ENCODE measurements at regions not wholly inside any gene's neighbourhood (a gene's known extent, or its start where the extent isn't known, plus 50 kb on each side); places are given as distances from the start of the nearest gene placed in this dataset.

- Histone ChIP-seq H3K4me1 (replicated peaks in 1 of 4; ENCODE audit: control insufficient read depth in 3 of 4, insufficient read depth in 4 of 4, low read length in 3 of 4) (no peaks in the 10 kb centered on the region), H4K8ac (ENCODE audit: extremely low read depth, insufficient read depth, low read length) (no peak overlapping the region), H3K23ac (ENCODE audit: insufficient read length) (no peak overlapping the region), H3K14ac (ENCODE audit: insufficient read length) (no peak overlapping the region), H3K23me2 (ENCODE audit: low read depth, low read length) (no peaks in the 10 kb centered on the region), H3K9ac (replicated peaks in 1 of 4; ENCODE audit: extremely low read depth in 1 of 4, low read depth in 3 of 4, low read length in 3 of 4) (no peak overlapping the region), H3K18ac (ENCODE audit: extremely low read depth, low read length) (no peak overlapping the region), H3K27ac (ENCODE audit: low read depth, low read length) (no peak overlapping the region), H2BK12ac (ENCODE audit: low read depth, low read length) (no peak overlapping the region), H2BK5ac (ENCODE audit: low read depth, low read length) (no peak overlapping the region), H2BK20ac (ENCODE audit: low read length) (no peak overlapping the region), H2BK15ac (ENCODE audit: low read length) (no peak overlapping the region), H4K20me1 (replicated peaks in 1 of 2; ENCODE audit: control insufficient read depth in 1 of 2, insufficient read depth in 2 of 2, low read length in 2 of 2) (no peaks in the 10 kb centered on the region), H3K4ac (replicated peaks; ENCODE audit: insufficient read length, low read depth, low read length) (no peak overlapping the region), H3K27me3 (replicated peaks in 1 of 4; ENCODE audit: control insufficient read depth in 3 of 4, extremely low read depth in 1 of 4, insufficient read depth in 3 of 4, low read length in 3 of 4) (no peaks in the 10 kb centered on the region), H3K9me3 (ENCODE audit: insufficient read depth in 2 of 2, low read depth in 1 of 2, low read length in 1 of 2) (no peaks in the 10 kb centered on the region), H4K5ac (ENCODE audit: insufficient read length, low read depth, low read length) (no peak overlapping the region), H3K36me3 (ENCODE audit: control insufficient read depth in 2 of 4, insufficient read depth in 4 of 4, low read length in 3 of 4) (no peaks in the 10 kb centered on the region), H3K4me2 (ENCODE audit: insufficient read depth in 1 of 2, low read depth in 2 of 2, low read length in 2 of 2) (no peak overlapping the region), H3K79me1 (ENCODE audit: low read depth, low read length) (no peaks in the 10 kb centered on the region), H2BK120ac (replicated peaks; ENCODE audit: low read depth, low read length) (no peak overlapping the region), H3K4me3 (ENCODE audit: extremely low read depth in 1 of 4, insufficient read depth in 2 of 4, low read depth in 3 of 4, low read length in 4 of 4) (no peak overlapping the region), H3K79me2 (ENCODE audit: control insufficient read depth in 1 of 2, insufficient read depth in 2 of 2, low read length in 2 of 2) (no peaks in the 10 kb centered on the region), H3K56ac (replicated peaks; ENCODE audit: insufficient read length, low read depth, low read length) (no peak overlapping the region), H4K91ac (replicated peaks; ENCODE audit: insufficient read length, low read length) (no peak overlapping the region), H2AK5ac (ENCODE audit: low read depth, low read length) (no peak overlapping the region), H2AFZ (ENCODE audit: low read length) (no peak overlapping the region)
- 94% methylated on average over 3 of the region's 3 CpGs; no CpG with 5 or more reads in 1 of the 2 experiments for WGBS, 2 experiments (ENCODE audit: extremely low coverage in 1 of 2, insufficient coverage in 1 of 2, insufficient read length in 1 of 2, insufficient replicate concordance in 2 of 2, low coverage in 1 of 2, low lambda C conversion rate in 2 of 2, missing lambda C conversion rate in 1 of 2)
- POLR2A ChIA-PET (ENCODE audit: partially characterized antibody) = no interaction called here
- TF ChIP-seq HDAC2 (IDR thresholded peaks at IDR 0.05; ENCODE audit: borderline replicate concordance in 1 of 2, low read depth in 2 of 2, low read length in 2 of 2) (no peak), SUZ12 (IDR thresholded peaks at IDR 0.05; ENCODE audit: low read length) (no peak), RBBP5 (IDR thresholded peaks at IDR 0.05; ENCODE audit: borderline replicate concordance, low read depth, low read length) (no peak), FOSL1 (IDR thresholded peaks at IDR 0.05; ENCODE audit: insufficient read depth, low read depth, low read length) (no peak), CEBPB (IDR thresholded peaks at IDR 0.05; ENCODE audit: low read depth, low read length) (no peak)
- DNase-seq (ENCODE audit: low read depth in 1 of 2, low spot score in 2 of 2) (no peak), FAIRE-seq (no peak)
- CTCF ChIA-PET (ENCODE audit: partially characterized antibody) = no interaction called here
Observed at GRCh38 chr15:47124430-47125102, 592.7 kb upstream of the SEMA6D start.

Data from H1 (cell line).